Endothelial cell (in vitro differentiated cells): ENCODE measurements at regions not wholly inside any gene's neighbourhood (a gene's known extent, or its start where the extent isn't known, plus 50 kb on each side); places are given as distances from the start of the nearest gene placed in this dataset.

Source experiments
- DNase-seq: peaks from one replicate; pipeline ENCODE4 v3.0.0; 2021; ENCODE audit warnings: low spot score
- H3K27ac Mint-ChIP-seq: one replicate; pipeline ENCODE4 v1.8.0; 2021; ENCODE audit warnings: mixed read lengths, inconsistent platforms; ENCODE audit not compliant: unreplicated experiment
- H3K27me3 Mint-ChIP-seq: one replicate; pipeline ENCODE4 v1.8.0; 2021; ENCODE audit warnings: mild to moderate bottlenecking, moderate library complexity, mixed read lengths, inconsistent platforms; ENCODE audit not compliant: unreplicated experiment
- H3K36me3 Mint-ChIP-seq: one replicate; pipeline ENCODE4 v1.8.0; 2021; ENCODE audit warnings: mild to moderate bottlenecking, low read depth, mixed read lengths, inconsistent platforms; ENCODE audit not compliant: unreplicated experiment
- H3K4me1 Mint-ChIP-seq: one replicate; pipeline ENCODE4 v1.8.0; 2021; ENCODE audit warnings: mild to moderate bottlenecking, mixed read lengths, inconsistent platforms; ENCODE audit not compliant: unreplicated experiment
- H3K4me3 Mint-ChIP-seq: one replicate; pipeline ENCODE4 v1.8.0; 2021; ENCODE audit warnings: mild to moderate bottlenecking, mixed read lengths, inconsistent platforms; ENCODE audit not compliant: unreplicated experiment
- H3K9me3 Mint-ChIP-seq: one replicate; pipeline ENCODE4 v1.8.0; 2021; ENCODE audit warnings: mixed read lengths, inconsistent platforms; ENCODE audit not compliant: unreplicated experiment
- TF ChIP-seq, protein P1 (sequence below): fragments of 200-600 bp; sonication (generic); IDR thresholded peaks from one replicate; pipeline ENCODE4 v1.5.0; 2021; ENCODE audit warnings: antibody characterized with exemption; ENCODE audit not compliant: unreplicated experiment

DNA sequence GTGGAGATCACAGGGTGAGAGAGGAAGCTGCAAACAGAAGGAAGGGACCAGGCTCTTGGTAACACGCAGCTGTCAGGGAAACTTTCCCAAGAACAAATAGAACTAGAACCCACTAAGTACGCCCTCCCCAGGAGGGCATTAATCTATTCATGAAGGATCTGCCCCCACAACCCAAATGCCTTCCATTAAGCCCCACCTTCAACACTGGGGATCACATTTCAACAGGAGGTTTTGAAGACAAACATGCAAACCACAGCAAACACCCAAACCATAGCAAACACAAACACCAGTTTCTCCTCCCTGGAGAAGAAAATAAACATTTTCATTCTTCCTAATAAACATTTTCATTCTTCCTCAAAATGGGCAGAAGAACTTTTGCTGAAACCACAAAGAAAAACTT, 329.6 kb downstream of the EFNB2 start:
- Mint-ChIP-seq H3K27me3 (no peaks in the 10 kb centered on the region), H3K9me3 (no peaks in the 10 kb centered on the region), H3K27ac (no peak overlapping the region), H3K4me1 (no peaks in the 10 kb centered on the region), H3K36me3 (no peaks in the 10 kb centered on the region), H3K4me3 (no peak overlapping the region)
- TF ChIP-seq, protein P1, sequence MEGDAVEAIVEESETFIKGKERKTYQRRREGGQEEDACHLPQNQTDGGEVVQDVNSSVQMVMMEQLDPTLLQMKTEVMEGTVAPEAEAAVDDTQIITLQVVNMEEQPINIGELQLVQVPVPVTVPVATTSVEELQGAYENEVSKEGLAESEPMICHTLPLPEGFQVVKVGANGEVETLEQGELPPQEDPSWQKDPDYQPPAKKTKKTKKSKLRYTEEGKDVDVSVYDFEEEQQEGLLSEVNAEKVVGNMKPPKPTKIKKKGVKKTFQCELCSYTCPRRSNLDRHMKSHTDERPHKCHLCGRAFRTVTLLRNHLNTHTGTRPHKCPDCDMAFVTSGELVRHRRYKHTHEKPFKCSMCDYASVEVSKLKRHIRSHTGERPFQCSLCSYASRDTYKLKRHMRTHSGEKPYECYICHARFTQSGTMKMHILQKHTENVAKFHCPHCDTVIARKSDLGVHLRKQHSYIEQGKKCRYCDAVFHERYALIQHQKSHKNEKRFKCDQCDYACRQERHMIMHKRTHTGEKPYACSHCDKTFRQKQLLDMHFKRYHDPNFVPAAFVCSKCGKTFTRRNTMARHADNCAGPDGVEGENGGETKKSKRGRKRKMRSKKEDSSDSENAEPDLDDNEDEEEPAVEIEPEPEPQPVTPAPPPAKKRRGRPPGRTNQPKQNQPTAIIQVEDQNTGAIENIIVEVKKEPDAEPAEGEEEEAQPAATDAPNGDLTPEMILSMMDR, result no peak
- DNase-seq, result no peak

DNA sequence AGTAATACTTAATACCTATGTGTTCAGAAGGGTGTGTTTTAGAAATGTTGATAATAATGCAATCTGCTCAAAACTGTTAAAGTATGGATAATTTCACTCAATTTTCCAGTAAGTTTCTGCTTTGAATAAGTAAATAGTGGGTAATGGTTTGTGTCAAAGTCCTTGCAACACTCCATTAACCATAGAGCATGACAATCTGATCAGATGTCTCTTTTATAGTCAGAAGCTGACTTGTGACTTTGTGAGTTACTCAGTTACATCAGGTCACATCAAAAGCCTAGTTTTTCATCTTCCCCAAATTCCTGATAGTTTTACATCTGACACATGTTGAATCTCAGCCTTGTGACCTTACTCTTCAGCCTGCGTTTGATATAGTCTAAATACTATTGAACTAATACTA, 338.0 kb downstream of the EFNB2 start:
- no peak for DNase-seq
- Mint-ChIP-seq H3K27me3 (no peaks in the 10 kb centered on the region), H3K4me3 (no peak overlapping the region), H3K4me1 (no peaks in the 10 kb centered on the region), H3K27ac (no peak overlapping the region), H3K9me3 (no peaks in the 10 kb centered on the region), H3K36me3 (no peaks in the 10 kb centered on the region)
- TF ChIP-seq, protein P1, result no peak

DNA sequence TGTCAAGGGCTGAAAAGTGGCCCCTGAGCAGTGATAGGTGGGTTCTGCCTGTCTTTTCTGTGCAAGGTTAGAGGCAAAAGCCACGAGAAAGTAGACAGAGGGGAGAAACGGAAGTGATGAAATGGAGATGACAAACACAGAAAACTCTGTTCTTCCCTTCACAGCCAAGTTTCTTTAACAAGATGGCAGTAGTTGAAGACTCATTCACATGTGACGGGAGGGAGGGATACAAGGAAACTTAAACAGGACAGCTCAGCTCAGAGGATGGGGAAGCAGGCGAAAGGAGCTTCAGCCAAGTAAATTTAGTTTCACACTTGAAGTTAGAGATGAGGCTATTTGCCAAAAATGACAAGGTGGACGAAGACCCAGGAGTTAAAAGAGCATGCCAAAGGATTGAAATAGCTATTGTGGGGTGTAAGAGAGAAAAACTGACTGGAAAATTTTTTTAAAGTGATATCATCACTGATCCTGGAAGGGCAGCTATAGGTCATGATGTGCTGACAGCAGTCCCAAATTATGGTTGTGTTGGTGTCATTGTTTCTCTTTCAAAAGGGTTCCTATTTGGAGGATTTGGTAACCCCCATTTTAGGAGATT, 347.9 kb downstream of the EFNB2 start:
- Mint-ChIP-seq H3K4me1 (peaks cover 2% of the 10 kb centered on the region), H3K4me3 (no peak overlapping the region), H3K9me3 (no peaks in the 10 kb centered on the region), H3K27ac (no peak overlapping the region), H3K36me3 (no peaks in the 10 kb centered on the region), H3K27me3 (peaks cover 2% of the 10 kb centered on the region)
- TF ChIP-seq, protein P1, result no peak
- no peak for DNase-seq

DNA sequence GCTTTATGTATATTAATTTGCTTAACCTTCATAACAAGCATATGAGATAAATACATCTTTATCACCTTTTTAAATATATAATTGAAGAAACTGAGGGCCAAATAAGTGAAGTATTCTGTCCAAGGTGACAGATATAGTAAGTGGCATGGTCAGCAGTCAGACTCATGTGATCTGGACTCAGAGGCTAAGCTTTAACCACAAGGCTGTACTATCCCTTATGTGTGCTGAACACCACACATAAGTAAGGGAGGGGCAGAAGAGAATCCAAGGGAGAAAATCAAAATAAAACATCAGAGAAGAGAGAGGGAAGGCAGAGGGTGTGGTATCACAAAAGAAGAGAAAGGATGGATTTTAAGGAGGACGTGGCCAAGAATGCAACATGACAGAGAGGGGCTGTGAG, 348.4 kb downstream of the EFNB2 start:
- no peak for DNase-seq
- H3K4me1 Mint-ChIP-seq, result peaks cover 5% of the 10 kb centered on the region
- no peak overlapping the region for H3K27ac Mint-ChIP-seq
- no peaks in the 10 kb centered on the region for H3K36me3 Mint-ChIP-seq
- H3K27me3 Mint-ChIP-seq, result peaks cover 2% of the 10 kb centered on the region
- TF ChIP-seq, protein P1, result no peak
- no peak overlapping the region for H3K4me3 Mint-ChIP-seq
- H3K9me3 Mint-ChIP-seq, result no peaks in the 10 kb centered on the region

DNA sequence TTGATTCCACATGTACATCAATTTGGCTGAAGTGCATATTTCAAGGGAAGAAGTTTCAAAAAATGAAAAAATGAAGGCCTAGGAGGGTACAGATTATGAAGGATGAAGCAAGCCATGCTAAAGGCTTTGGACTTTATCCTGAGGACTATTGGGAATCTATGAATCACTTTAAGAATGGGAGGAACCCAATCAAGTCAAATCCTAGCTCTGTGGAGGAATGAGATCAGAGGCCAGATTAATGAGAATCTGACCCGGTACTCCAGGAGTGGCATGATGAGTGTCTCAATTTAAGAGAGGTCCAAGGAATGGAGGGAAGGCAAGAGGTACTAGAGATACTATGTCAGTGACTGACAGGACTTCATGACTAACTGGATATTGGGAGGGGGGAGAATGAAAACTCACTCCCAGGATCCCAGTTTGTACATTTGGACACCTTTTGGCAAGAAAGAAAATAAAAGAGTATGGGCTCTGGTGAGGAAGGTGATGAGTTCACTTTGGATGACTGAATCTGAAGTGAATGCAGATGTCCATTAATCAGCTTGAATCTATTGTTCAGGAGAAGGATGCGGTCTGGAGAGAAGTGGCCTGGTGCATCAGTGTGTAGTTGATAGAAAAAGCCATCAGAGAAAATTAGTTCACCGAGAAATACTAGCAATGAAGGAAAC, 349.0 kb downstream of the EFNB2 start:
- peaks cover 6% of the 10 kb centered on the region for H3K4me1 Mint-ChIP-seq
- no peak for DNase-seq
- no peak overlapping the region for H3K4me3 Mint-ChIP-seq
- H3K9me3 Mint-ChIP-seq, result no peaks in the 10 kb centered on the region
- H3K27ac Mint-ChIP-seq, result no peak overlapping the region
- TF ChIP-seq, protein P1, result no peak
- no peaks in the 10 kb centered on the region for H3K36me3 Mint-ChIP-seq
- H3K27me3 Mint-ChIP-seq, result peaks cover 2% of the 10 kb centered on the region
